Activated naive CD4-positive, alpha-beta T cell treated with anti-CD3 and anti-CD28 coated beads for 36 hours (primary cell): ENCODE measurements at regions not wholly inside any gene's neighbourhood (a gene's known extent, or its start where the extent isn't known, plus 50 kb on each side); places are given as distances from the start of the nearest gene placed in this dataset.
"Not testable (repeated sequence)": the region's sequence is repeated elsewhere in the genome, so short reads cannot be mapped to it uniquely, and the experiment has no call there.

Source experiments
- CTCF ChIA-PET: fragments of 350-600 bp; sonication (Branson Sonifier 250); formaldehyde crosslinking; loops from one replicate; lab custom pipeline; 2021; ENCODE audit warnings: antibody characterized with exemption; lab: Charles Lee
- DNase-seq: peaks from one replicate; pipeline ENCODE4 v3.0.0-alpha.2; 2020
- H3K27ac Mint-ChIP-seq: one replicate; pipeline ENCODE4 v1.8.0; 2021; ENCODE audit warnings: mild to moderate bottlenecking, mixed read lengths
- H3K27me3 Mint-ChIP-seq: one replicate; pipeline ENCODE4 v1.8.0; 2021; ENCODE audit warnings: low read depth, mixed read lengths
- H3K36me3 Mint-ChIP-seq: one replicate; pipeline ENCODE4 v1.8.0; 2021; ENCODE audit warnings: low read depth, mixed read lengths
- H3K4me1 Mint-ChIP-seq: one replicate; pipeline ENCODE4 v1.8.0; 2021; ENCODE audit warnings: low read depth, mixed read lengths
- H3K4me3 Mint-ChIP-seq: one replicate; pipeline ENCODE4 v1.8.0; 2021; ENCODE audit warnings: mild to moderate bottlenecking, moderate library complexity, mixed read lengths
- H3K9me3 Mint-ChIP-seq: one replicate; pipeline ENCODE4 v1.8.0; 2021; ENCODE audit warnings: mixed read lengths
- intact Hi-C: fragments of 100-400 bp; cut with micrococcal nuclease; formaldehyde crosslinking; loops from one replicate; pipeline ENCODE4 v1.15.1; 2023

GRCh38 chr9:73095425-73095824 lies 56.2 kb upstream of the ANXA1 start:
- H3K4me3 Mint-ChIP-seq, result no peak overlapping the region
- CTCF ChIA-PET, result interaction anchor here (1.1 to 1.5 kb wide), 2 partner anchors 11 to 12 kb away, joined by 4 read pairs; no protein-coding TSS in a partner anchor
- DNase-seq, result no peak
- H3K9me3 Mint-ChIP-seq, result no peaks in the 10 kb centered on the region
- intact Hi-C loops, result no loop called here
- H3K27me3 Mint-ChIP-seq, result peaks cover 2% of the 10 kb centered on the region
- no peaks in the 10 kb centered on the region for H3K36me3 Mint-ChIP-seq
- H3K4me1 Mint-ChIP-seq, result peaks cover 2% of the 10 kb centered on the region
- H3K27ac Mint-ChIP-seq, result no peak overlapping the region

- Mint-ChIP-seq H3K27me3 (no peaks in the 10 kb centered on the region), H3K27ac (no peak overlapping the region), H3K4me1 (peaks cover 2% of the 10 kb centered on the region), H3K9me3 (no peaks in the 10 kb centered on the region), H3K36me3 (no peaks in the 10 kb centered on the region), H3K4me3 (no peak overlapping the region)
- intact Hi-C loops, result no loop called here
- DNase-seq, result no peak
- CTCF ChIA-PET, result interaction anchor here (0.6 to 1.7 kb wide), 3 partner anchors 13 to 910 kb away, joined by 3 to 4 read pairs (median 4); no protein-coding TSS in a partner anchor
These were observed 57.8 kb upstream of the ANXA1 start for GRCh38 chr9:73093740-73094379.

- no peak overlapping the region for H3K4me3 Mint-ChIP-seq
These were observed 58.5 kb upstream of the ANXA1 start for GRCh38 chr9:73093016-73093739.

GRCh38 chr9:73091909-73092308 lies 59.8 kb upstream of the ANXA1 start:
- intact Hi-C loops, result no loop called here
- DNase-seq, result no peak
- H3K4me1 Mint-ChIP-seq, result peaks cover 2% of the 10 kb centered on the region
- no peak overlapping the region for H3K27ac Mint-ChIP-seq
- CTCF ChIA-PET, result interaction anchor here (1.7 kb wide), 1 partner anchor 15 kb away, joined by 4 read pairs; no protein-coding TSS in a partner anchor
- H3K9me3 Mint-ChIP-seq, result no peaks in the 10 kb centered on the region
- H3K27me3 Mint-ChIP-seq, result no peaks in the 10 kb centered on the region
- no peaks in the 10 kb centered on the region for H3K36me3 Mint-ChIP-seq
- H3K4me3 Mint-ChIP-seq, result no peak overlapping the region

More at GRCh38 chr9:73093016-73093739, 58.5 kb upstream of the ANXA1 start:
- H3K4me1 Mint-ChIP-seq, result peaks cover 2% of the 10 kb centered on the region
- CTCF ChIA-PET, result interaction anchor here (1.7 kb wide), 1 partner anchor 14 kb away, joined by 4 read pairs; no protein-coding TSS in a partner anchor
- no peaks in the 10 kb centered on the region for H3K9me3 Mint-ChIP-seq
- no peaks in the 10 kb centered on the region for H3K27me3 Mint-ChIP-seq
- intact Hi-C loops, result no loop called here
- H3K27ac Mint-ChIP-seq, result no peak overlapping the region
- no peaks in the 10 kb centered on the region for H3K36me3 Mint-ChIP-seq
- no peak for DNase-seq

GRCh38 chr9:73090214-73090613 lies 61.5 kb upstream of the ANXA1 start:
- intact Hi-C loops, result no loop called here
- Mint-ChIP-seq H3K27me3 (peaks cover 2% of the 10 kb centered on the region), H3K36me3 (no peaks in the 10 kb centered on the region), H3K4me1 (peaks cover 2% of the 10 kb centered on the region), H3K9me3 (no peaks in the 10 kb centered on the region), H3K27ac (no peak overlapping the region), H3K4me3 (no peak overlapping the region)
- CTCF ChIA-PET, result interaction anchor here (0.9 to 1.6 kb wide), 2 partner anchors 10 to 11 kb away, joined by 3 to 4 read pairs; no protein-coding TSS in a partner anchor
- no peak for DNase-seq

GRCh38 chr9:73089304-73089985 lies 62.2 kb upstream of the ANXA1 start:
- H3K4me3 Mint-ChIP-seq, result no peak overlapping the region

GRCh38 chr9:73087876-73088275 lies 63.8 kb upstream of the ANXA1 start:
- H3K4me1 Mint-ChIP-seq, H3K36me3 Mint-ChIP-seq, H3K27me3 Mint-ChIP-seq, H3K4me3 Mint-ChIP-seq, DNase-seq, CTCF ChIA-PET, H3K9me3 Mint-ChIP-seq, H3K27ac Mint-ChIP-seq: not testable (repeated sequence)
- intact Hi-C loops, result loop anchor here (10.0 kb wide), 1 partner anchor 803 kb away; no protein-coding TSS in a partner anchor

More at GRCh38 chr9:73089304-73089985, 62.2 kb upstream of the ANXA1 start:
- Mint-ChIP-seq H3K9me3 (no peaks in the 10 kb centered on the region), H3K4me1 (peaks cover 2% of the 10 kb centered on the region), H3K36me3 (no peaks in the 10 kb centered on the region), H3K27me3 (peaks cover 2% of the 10 kb centered on the region), H3K27ac (no peak overlapping the region)
- CTCF ChIA-PET, result interaction anchor here (0.9 to 1.6 kb wide), 3 partner anchors 9 to 67 kb away, joined by 3 to 4 read pairs (median 3); no protein-coding TSS in a partner anchor
- intact Hi-C loops, result loop anchor here (10.0 kb wide), 1 partner anchor 805 kb away; no protein-coding TSS in a partner anchor
- DNase-seq, result no peak

GRCh38 chr9:73083519-73083918 lies 68.1 kb upstream of the ANXA1 start:
- no peak for DNase-seq
- H3K4me1 Mint-ChIP-seq, result no peaks in the 10 kb centered on the region
- no peaks in the 10 kb centered on the region for H3K36me3 Mint-ChIP-seq
- intact Hi-C loops, result loop anchor here (5.0 to 10.0 kb wide), 3 partner anchors 211 to 799 kb away; no protein-coding TSS in a partner anchor
- peaks cover 6% of the 10 kb centered on the region for H3K27me3 Mint-ChIP-seq
- CTCF ChIA-PET, result interaction anchor here (2.7 kb wide), 1 partner anchor 225 kb away, joined by 8 read pairs; no protein-coding TSS in a partner anchor
- H3K4me3 Mint-ChIP-seq, result no peak overlapping the region
- H3K27ac Mint-ChIP-seq, result no peak overlapping the region
- H3K9me3 Mint-ChIP-seq, result no peaks in the 10 kb centered on the region

GRCh38 chr9:73081979-73082657 lies 69.5 kb upstream of the ANXA1 start:
- Mint-ChIP-seq H3K4me3 (no peak overlapping the region), H3K4me1 (no peaks in the 10 kb centered on the region), H3K36me3 (no peaks in the 10 kb centered on the region), H3K27me3 (peaks cover 6% of the 10 kb centered on the region), H3K27ac (no peak overlapping the region), H3K9me3 (no peaks in the 10 kb centered on the region)
- intact Hi-C loops, result loop anchor here (1.0 to 10.0 kb wide), 5 partner anchors 210 to 1043 kb away; no protein-coding TSS in a partner anchor
- no peak for DNase-seq
- CTCF ChIA-PET, result interaction anchor here (0.7 to 2.7 kb wide), 11 partner anchors 14 to 350 kb away, joined by 3 to 8 read pairs (median 3); no protein-coding TSS in a partner anchor

- CTCF ChIA-PET, result interaction anchor here (0.6 to 3.2 kb wide), 8 partner anchors 8 to 1492 kb away, joined by 3 to 15 read pairs (median 4); no protein-coding TSS in a partner anchor
- H3K27ac Mint-ChIP-seq, result no peak overlapping the region
These were observed 71.5 kb upstream of the ANXA1 start for GRCh38 chr9:73080110-73080694.

GRCh38 chr9:73079326-73079725 lies 72.3 kb upstream of the ANXA1 start:
- intact Hi-C loops, result no loop called here
- CTCF ChIA-PET, result interaction anchor here (1.1 to 3.2 kb wide), 4 partner anchors 11 to 1242 kb away, joined by 3 to 15 read pairs (median 3); no protein-coding TSS in a partner anchor
- Mint-ChIP-seq H3K27ac (no peak overlapping the region), H3K9me3 (no peaks in the 10 kb centered on the region), H3K4me1 (no peaks in the 10 kb centered on the region), H3K4me3 (no peak overlapping the region), H3K27me3 (peaks cover 4% of the 10 kb centered on the region), H3K36me3 (no peaks in the 10 kb centered on the region)
- no peak for DNase-seq

More at GRCh38 chr9:73080110-73080694, 71.5 kb upstream of the ANXA1 start:
- H3K9me3 Mint-ChIP-seq, result no peaks in the 10 kb centered on the region
- no peaks in the 10 kb centered on the region for H3K36me3 Mint-ChIP-seq
- no peaks in the 10 kb centered on the region for H3K4me1 Mint-ChIP-seq
- DNase-seq, result no peak
- H3K27me3 Mint-ChIP-seq, result peaks cover 4% of the 10 kb centered on the region
- intact Hi-C loops, result loop anchor here (5.0 to 10.0 kb wide), 3 partner anchors 208 to 795 kb away; no protein-coding TSS in a partner anchor
- H3K4me3 Mint-ChIP-seq, result no peak overlapping the region
